H1 (cell line): ENCODE measurements at regions not wholly inside any gene's neighbourhood (a gene's known extent, or its start where the extent isn't known, plus 50 kb on each side); places are given as distances from the start of the nearest gene placed in this dataset.

ENCODE experiments used
- CTCF ChIA-PET: fragments of 300-600 bp; sonication (Branson Sonifier 250); formaldehyde crosslinking; loops from one replicate; lab custom pipeline; 2021; ENCODE audit not compliant: partially characterized antibody; lab: Charles Lee
- POLR2A ChIA-PET: fragments of 300-600 bp; sonication (Branson Sonifier 250); formaldehyde crosslinking; loops from one replicate; lab custom pipeline; 2021; ENCODE audit warnings: inconsistent platforms; ENCODE audit not compliant: partially characterized antibody; lab: Charles Lee
- DNase-seq, 2 experiments: peaks; one replicate each; pipeline versions ENCODE4 v3.0.0 to v3.0.0-alpha.2; 2010 to 2022; ENCODE audit warnings: low spot score in 2 of 2, low read depth in 1 of 2, mixed read lengths in 1 of 2
- FAIRE-seq: peaks from 2 replicates; lab custom pipeline; 2011; peaks lifted over from hg19 to GRCh38; lab: Jason Lieb, UNC
- H2AFZ ChIP-seq: 2 replicates; pipeline ENCODE4 v1.8.1; 2012; ENCODE audit warnings: low read length, inconsistent platforms
- H2AK5ac ChIP-seq: 2 replicates; pipeline ENCODE4 v1.6.1; 2013; ENCODE audit warnings: low read depth, low read length
- H2BK120ac ChIP-seq: replicated peaks from 2 replicates; pipeline ENCODE3; 2013; ENCODE audit warnings: low read depth, low read length, inconsistent platforms
- H2BK12ac ChIP-seq: 2 replicates; pipeline ENCODE4 v1.6.1; 2013; ENCODE audit warnings: low read depth, low read length
- H2BK15ac ChIP-seq: 2 replicates; pipeline ENCODE4 v1.6.1; 2013; ENCODE audit warnings: low read length
- H2BK20ac ChIP-seq: 2 replicates; pipeline ENCODE4 v1.6.1; 2013; ENCODE audit warnings: low read length
- H2BK5ac ChIP-seq: 2 replicates; pipeline ENCODE4 v1.6.1; 2013; ENCODE audit warnings: low read depth, low read length
- H3K14ac ChIP-seq: 2 replicates; pipeline ENCODE4 v1.6.1; 2013; ENCODE audit warnings: inconsistent platforms; ENCODE audit not compliant: insufficient read length
- H3K18ac ChIP-seq: 2 replicates; pipeline ENCODE4 v1.6.1; 2013; ENCODE audit warnings: low read length; ENCODE audit errors: extremely low read depth
- H3K23ac ChIP-seq: 2 replicates; pipeline ENCODE4 v1.6.1; 2013; ENCODE audit warnings: inconsistent platforms; ENCODE audit not compliant: insufficient read length
- H3K23me2 ChIP-seq: 2 replicates; pipeline ENCODE4 v1.6.1; 2013; ENCODE audit warnings: low read depth, low read length
- H3K27ac ChIP-seq: 2 replicates; pipeline ENCODE4 v1.6.1; 2011; ENCODE audit warnings: low read depth, low read length, inconsistent platforms
- H3K27me3 ChIP-seq, 4 experiments: replicated peaks in 1 of 4; 1 replicate in 1 of 4; 2 replicates in 3 of 4; pipeline versions ENCODE4 v1.6.1 to v1.8.1; 2011 to 2013; ENCODE audit warnings: low read length in 3 of 4, mild to moderate bottlenecking in 3 of 4, inconsistent platforms in 2 of 4, mixed read lengths in 2 of 4, moderate library complexity in 1 of 4; ENCODE audit not compliant: control insufficient read depth in 3 of 4, insufficient read depth in 3 of 4; ENCODE audit errors: extremely low read depth in 1 of 4
- H3K36me3 ChIP-seq, 4 experiments: 2 replicates each; pipeline versions ENCODE4 v1.6.1 to v1.8.1; 2011 to 2013; ENCODE audit warnings: mild to moderate bottlenecking in 4 of 4, low read length in 3 of 4, moderate library complexity in 2 of 4, control low read depth in 1 of 4, inconsistent platforms in 1 of 4; ENCODE audit not compliant: insufficient read depth in 4 of 4, control insufficient read depth in 2 of 4
- H3K4ac ChIP-seq: replicated peaks from 2 replicates; pipeline ENCODE3; 2013; ENCODE audit warnings: low read length, low read depth, mixed read lengths, inconsistent platforms; ENCODE audit not compliant: insufficient read length
- H3K4me1 ChIP-seq, 4 experiments: replicated peaks in 1 of 4; 1 replicate in 1 of 4; 2 replicates in 3 of 4; pipeline versions ENCODE4 v1.6.1 to v1.8.1; 2011 to 2013; ENCODE audit warnings: low read length in 3 of 4, inconsistent platforms in 2 of 4, mixed read lengths in 1 of 4; ENCODE audit not compliant: insufficient read depth in 4 of 4, control insufficient read depth in 3 of 4
- H3K4me2 ChIP-seq, 2 experiments: 2 replicates each; pipeline versions ENCODE4 v1.6.1 to v1.8.1; 2011 to 2013; ENCODE audit warnings: low read depth in 2 of 2, low read length in 2 of 2, control low read depth in 1 of 2, inconsistent platforms in 1 of 2, mild to moderate bottlenecking in 1 of 2; ENCODE audit not compliant: insufficient read depth in 1 of 2
- H3K4me3 ChIP-seq, 4 experiments: fragments of 200-600, 300-600 bp in 1 of 4; sonication (generic), shearing (Covaris generic), sonication (Bioruptor Twin) in 1 of 4; 2 replicates each; pipeline versions ENCODE4 v1.5.1 to v1.8.1; 2011 to 2016; ENCODE audit warnings: low read length in 4 of 4, low read depth in 3 of 4, control low read depth in 2 of 4, inconsistent platforms in 2 of 4, mild to moderate bottlenecking in 2 of 4, mixed read lengths in 1 of 4, moderate library complexity in 1 of 4; ENCODE audit not compliant: insufficient read depth in 2 of 4; ENCODE audit errors: extremely low read depth in 1 of 4
- H3K56ac ChIP-seq: replicated peaks from 2 replicates; pipeline ENCODE3; 2013; ENCODE audit warnings: low read depth, mild to moderate bottlenecking, mixed read lengths, low read length, inconsistent platforms; ENCODE audit not compliant: insufficient read length
- H3K79me1 ChIP-seq: 2 replicates; pipeline ENCODE4 v1.6.1; 2013; ENCODE audit warnings: low read depth, low read length, control low read depth
- H3K79me2 ChIP-seq, 2 experiments: 2 replicates each; pipeline versions ENCODE4 v1.6.1 to v1.8.1; 2012 to 2013; ENCODE audit warnings: low read length in 2 of 2, mild to moderate bottlenecking in 2 of 2, inconsistent platforms in 1 of 2; ENCODE audit not compliant: insufficient read depth in 2 of 2, control insufficient read depth in 1 of 2
- H3K9ac ChIP-seq, 4 experiments: replicated peaks in 1 of 4; 1 replicate in 1 of 4; 2 replicates in 3 of 4; pipeline versions ENCODE4 v1.6.1 to v1.8.1; 2011 to 2013; ENCODE audit warnings: low read depth in 3 of 4, low read length in 3 of 4, control low read depth in 2 of 4, mild to moderate bottlenecking in 2 of 4, moderate library complexity in 2 of 4, inconsistent platforms in 1 of 4; ENCODE audit errors: extremely low read depth in 1 of 4
- H3K9me3 ChIP-seq, 2 experiments: 2 replicates each; pipeline versions ENCODE4 v1.6.1 to v1.8.1; 2012 to 2013; ENCODE audit warnings: mild to moderate bottlenecking in 2 of 2, moderate library complexity in 2 of 2, control low read depth in 1 of 2, inconsistent platforms in 1 of 2, low read depth in 1 of 2, low read length in 1 of 2, mixed read lengths in 1 of 2; ENCODE audit not compliant: insufficient read depth in 2 of 2
- H4K20me1 ChIP-seq, 2 experiments: replicated peaks in 1 of 2; 2 replicates each; pipeline versions ENCODE3 to v1.8.1; 2011 to 2013; ENCODE audit warnings: inconsistent platforms in 2 of 2, low read length in 2 of 2, mild to moderate bottlenecking in 1 of 2; ENCODE audit not compliant: insufficient read depth in 2 of 2, control insufficient read depth in 1 of 2
- H4K5ac ChIP-seq: 2 replicates; pipeline ENCODE4 v1.6.1; 2013; ENCODE audit warnings: low read length, low read depth, mixed read lengths, inconsistent platforms; ENCODE audit not compliant: insufficient read length
- H4K8ac ChIP-seq: 2 replicates; pipeline ENCODE4 v1.8.0; 2013; ENCODE audit warnings: mild to moderate bottlenecking, moderate library complexity, low read length, inconsistent platforms; ENCODE audit not compliant: insufficient read depth; ENCODE audit errors: extremely low read depth
- H4K91ac ChIP-seq: replicated peaks from 2 replicates; pipeline ENCODE3; 2013; ENCODE audit warnings: low read length, mixed read lengths, inconsistent platforms; ENCODE audit not compliant: insufficient read length
- CBX5 ChIP-seq: fragments of 300-800, 300-1000 bp; sonication (generic); IDR thresholded peaks from 2 replicates; pipeline ENCODE4 v1.7.1; 2016; ENCODE audit warnings: antibody characterized with exemption, low read length, low read depth
- JUN ChIP-seq: IDR thresholded peaks from 2 replicates; pipeline ENCODE4 v1.6.1; 2011; ENCODE audit warnings: low read depth, mild to moderate bottlenecking, improper control_type of control experiment, low read length
- KDM4A ChIP-seq: IDR thresholded peaks from one replicate; pipeline ENCODE4 v1.7.1; 2012; ENCODE audit warnings: low read depth, mild to moderate bottlenecking, moderate library complexity, low read length, inconsistent platforms; ENCODE audit not compliant: severe bottlenecking
- KDM5A ChIP-seq: fragments of 200-600 bp; IDR thresholded peaks from 2 replicates; pipeline ENCODE4 v1.7.1; 2012; ENCODE audit warnings: mild to moderate bottlenecking, low read length, inconsistent platforms, mixed read lengths
- MAFK ChIP-seq: IDR thresholded peaks from 2 replicates; pipeline ENCODE4 v1.6.1; 2012; ENCODE audit warnings: low read depth, mild to moderate bottlenecking, improper control_type of control experiment, low read length
- NANOG ChIP-seq: IDR thresholded peaks from 2 replicates; pipeline ENCODE4 v1.6.1; 2011; ENCODE audit warnings: low read length, low read depth, mild to moderate bottlenecking, inconsistent platforms; ENCODE audit not compliant: insufficient read depth, poor library complexity, severe bottlenecking
- POLR2A ChIP-seq, 2 experiments: IDR thresholded peaks; 1 replicate in 1 of 2; 2 replicates in 1 of 2; pipeline ENCODE4 v1.6.1; 2011; ENCODE audit warnings: low read depth in 2 of 2, low read length in 2 of 2, mild to moderate bottlenecking in 2 of 2; ENCODE audit errors: control extremely low read depth in 1 of 2
- RAD21 ChIP-seq, 2 experiments: IDR thresholded peaks in 1 of 2; conservative IDR thresholded peaks in 1 of 2; 2 replicates each; pipeline ENCODE4 v1.6.1; 2011; ENCODE audit warnings: low read depth in 2 of 2, low read length in 2 of 2, improper control_type of control experiment in 1 of 2, inconsistent platforms in 1 of 2, mild to moderate bottlenecking in 1 of 2, moderate library complexity in 1 of 2
- RXRA ChIP-seq: IDR thresholded peaks from 2 replicates; pipeline ENCODE4 v1.6.1; 2011; ENCODE audit warnings: low read depth, mild to moderate bottlenecking, low read length, moderate library complexity; ENCODE audit not compliant: insufficient read depth
- SIN3A ChIP-seq, 2 experiments: IDR thresholded peaks in 1 of 2; conservative IDR thresholded peaks in 1 of 2; 2 replicates each; pipeline ENCODE4 v1.6.1; 2011 to 2012; ENCODE audit warnings: low read length in 2 of 2, improper control_type of control experiment in 1 of 2, low read depth in 1 of 2, mild to moderate bottlenecking in 1 of 2
- TAF7 ChIP-seq: optimal IDR thresholded peaks from 2 replicates; pipeline ENCODE3; 2011; ENCODE audit warnings: low read depth, mild to moderate bottlenecking, inconsistent platforms, low read length, moderate library complexity, borderline replicate concordance
- YY1 ChIP-seq: IDR thresholded peaks from 2 replicates; pipeline ENCODE4 v1.6.1; 2011; ENCODE audit warnings: low read depth, mild to moderate bottlenecking, low read length
- whole genome bisulfite sequencing, 2 experiments: shearing (Covaris generic) in 1 of 2; methylation state at CpG; one replicate each; pipeline versions ENCODE4 v1.1.6 to v1.1.7; 2013 to 2015; ENCODE audit warnings: low lambda C conversion rate in 2 of 2, mixed read lengths in 2 of 2, inconsistent platforms in 1 of 2, low coverage in 1 of 2, missing lambda C conversion rate in 1 of 2; ENCODE audit not compliant: insufficient replicate concordance in 2 of 2, insufficient coverage in 1 of 2, insufficient read length in 1 of 2; ENCODE audit errors: extremely low coverage in 1 of 2, missing lambda C conversion rate in 1 of 2; 5-methylcytosine and 5-hydroxymethylcytosine counted together
- TF ChIP-seq, protein P1 (sequence below): IDR thresholded peaks from 2 replicates; pipeline ENCODE4 v1.6.1; 2012; ENCODE audit warnings: inconsistent platforms
- TF ChIP-seq, protein P2 (sequence below): IDR thresholded peaks from 2 replicates; pipeline ENCODE4 v1.6.1; 2012; ENCODE audit warnings: inconsistent platforms

DNA sequence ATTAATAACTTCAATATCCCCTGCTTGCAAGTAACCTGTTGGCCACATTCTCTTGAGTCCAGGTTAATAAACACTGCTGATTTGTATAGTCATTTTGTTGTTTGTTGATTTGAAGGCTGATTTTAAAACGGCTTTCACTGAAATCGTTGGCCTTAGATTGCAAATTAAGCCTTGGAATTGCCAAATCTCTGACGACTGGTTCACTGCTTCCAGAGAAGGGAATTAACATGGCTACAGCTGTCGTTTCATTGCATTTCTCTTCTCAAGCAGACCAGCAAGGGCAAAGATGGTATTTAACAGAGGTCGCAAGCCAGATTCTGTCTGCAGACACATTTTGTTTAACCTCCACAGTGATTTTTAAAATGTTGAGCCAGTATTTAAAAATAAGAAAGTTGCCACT lies 470.9 kb downstream of the TFAP2A start:
- Histone ChIP-seq H3K4ac (no peak overlapping the region), H3K23me2 (no peaks in the 10 kb centered on the region), H2BK20ac (no peak overlapping the region), H3K4me3 (no peak overlapping the region), H3K79me2 (no peaks in the 10 kb centered on the region), H3K9me3 (peaks cover 0 to 8% of the 10 kb centered on the region in 2 experiments; a peak in 1 of 4 replicates), H2BK15ac (no peak overlapping the region), H3K9ac (no peak overlapping the region), H4K91ac (no peak overlapping the region), H2BK120ac (no peak overlapping the region), H3K23ac (no peak overlapping the region), H3K79me1 (no peaks in the 10 kb centered on the region), H2AK5ac (no peak overlapping the region), H3K36me3 (no peaks in the 10 kb centered on the region), H3K4me2 (no peak overlapping the region), H2BK12ac (no peak overlapping the region), H3K4me1 (no peaks in the 10 kb centered on the region), H3K18ac (no peak overlapping the region), H3K27me3 (no peaks in the 10 kb centered on the region), H2AFZ (no peak overlapping the region; the same call in 1 of the 2 replicates), H2BK5ac (no peak overlapping the region), H3K14ac (no peak overlapping the region), H4K20me1 (no peaks in the 10 kb centered on the region)
- DNase-seq (no peak), FAIRE-seq (no peak)
- WGBS, 2 experiments, result 80% methylated on average over 5 of the region's 5 CpGs; no CpG with 5 or more reads in 1 of the 2 experiments
- ChIA-PET CTCF (interaction anchor here (0.6 kb wide), 2 partner anchors 20 to 99 kb away, joined by 3 to 6 read pairs; no protein-coding TSS in a partner anchor), POLR2A (no interaction called here)
- TF ChIP-seq KDM5A, result no peak
- no peak for TF ChIP-seq NANOG
- TF ChIP-seq MAFK, result no peak
- no peak for TF ChIP-seq POLR2A (IDR thresholded peaks at IDR 0.05; ENCODE audit: control extremely low read depth in 1 of 2, low read depth in 2 of 2, low read length in 2 of 2)
- no peak for TF ChIP-seq RAD21 (IDR thresholded peaks at IDR 0.05 in 1 of 2, conservative IDR thresholded peaks at IDR 0.05 in 1 of 2; ENCODE audit: low read depth in 2 of 2, low read length in 2 of 2)
- TF ChIP-seq CBX5, result no peak
- TF ChIP-seq RXRA, result no peak
- TF ChIP-seq TAF7, result no peak
- TF ChIP-seq, protein P1, sequence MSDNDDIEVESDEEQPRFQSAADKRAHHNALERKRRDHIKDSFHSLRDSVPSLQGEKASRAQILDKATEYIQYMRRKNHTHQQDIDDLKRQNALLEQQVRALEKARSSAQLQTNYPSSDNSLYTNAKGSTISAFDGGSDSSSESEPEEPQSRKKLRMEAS, result no peak
- no peak for TF ChIP-seq YY1
- TF ChIP-seq SIN3A (conservative IDR thresholded peaks at IDR 0.05 in 1 of 2, IDR thresholded peaks at IDR 0.05 in 1 of 2; ENCODE audit: low read depth in 1 of 2, low read length in 2 of 2), result no peak
- TF ChIP-seq JUN, result no peak
- no peak for TF ChIP-seq KDM4A
- TF ChIP-seq, protein P2, sequence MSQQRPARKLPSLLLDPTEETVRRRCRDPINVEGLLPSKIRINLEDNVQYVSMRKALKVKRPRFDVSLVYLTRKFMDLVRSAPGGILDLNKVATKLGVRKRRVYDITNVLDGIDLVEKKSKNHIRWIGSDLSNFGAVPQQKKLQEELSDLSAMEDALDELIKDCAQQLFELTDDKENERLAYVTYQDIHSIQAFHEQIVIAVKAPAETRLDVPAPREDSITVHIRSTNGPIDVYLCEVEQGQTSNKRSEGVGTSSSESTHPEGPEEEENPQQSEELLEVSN, result no peak
- TF ChIP-seq, all 59 proteins: peak for 0
- H4K5ac ChIP-seq, result no peak overlapping the region
- H3K56ac ChIP-seq, result no peak overlapping the region
- H3K27ac ChIP-seq, result no peak overlapping the region
- H4K8ac ChIP-seq, result no peak overlapping the region
